Mammary epithelial cell (primary cell): ENCODE measurements at regions not wholly inside any gene's neighbourhood (a gene's known extent, or its start where the extent isn't known, plus 50 kb on each side); places are given as distances from the start of the nearest gene placed in this dataset.

Experiments
- EZH2 ChIP-seq: IDR thresholded peaks from 2 replicates; pipeline ENCODE4 v1.6.1; 2012; ENCODE audit warnings: low read length, inconsistent platforms, borderline replicate concordance
- TF ChIP-seq, protein P1 (sequence below), 2 donors: IDR thresholded peaks in 1 of 2; conservative IDR thresholded peaks in 1 of 2; 2 replicates each; pipeline ENCODE4 v1.5.1; 2011 to 2012; ENCODE audit warnings: inconsistent platforms in 2 of 2, low read length in 2 of 2, mild to moderate bottlenecking in 2 of 2, control low read depth in 1 of 2, low read depth in 1 of 2; ENCODE audit not compliant: insufficient read depth in 1 of 2; ENCODE audit errors: extremely low read depth in 1 of 2

DNA sequence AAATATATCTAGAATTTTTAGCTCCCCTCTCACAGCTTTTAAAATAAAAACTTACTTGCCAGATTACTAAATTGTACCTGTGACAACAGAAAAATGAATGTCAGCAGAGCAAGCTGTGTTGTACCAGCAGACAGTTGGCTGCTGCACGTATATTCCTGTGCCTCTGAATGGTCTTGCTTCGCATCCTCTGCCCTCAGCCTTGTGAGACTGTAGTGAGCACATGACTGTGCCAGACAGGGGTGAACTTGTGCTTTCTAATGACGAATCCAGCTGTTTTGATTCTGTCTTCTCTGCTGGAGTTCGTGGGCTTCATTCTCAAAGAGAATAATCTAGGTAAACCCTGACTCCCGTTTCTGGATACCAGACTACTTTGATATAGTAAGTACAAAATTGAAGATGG, 58.3 kb upstream of the FRMD6 start:
- TF ChIP-seq EZH2 = no peak
- TF ChIP-seq, protein P1, sequence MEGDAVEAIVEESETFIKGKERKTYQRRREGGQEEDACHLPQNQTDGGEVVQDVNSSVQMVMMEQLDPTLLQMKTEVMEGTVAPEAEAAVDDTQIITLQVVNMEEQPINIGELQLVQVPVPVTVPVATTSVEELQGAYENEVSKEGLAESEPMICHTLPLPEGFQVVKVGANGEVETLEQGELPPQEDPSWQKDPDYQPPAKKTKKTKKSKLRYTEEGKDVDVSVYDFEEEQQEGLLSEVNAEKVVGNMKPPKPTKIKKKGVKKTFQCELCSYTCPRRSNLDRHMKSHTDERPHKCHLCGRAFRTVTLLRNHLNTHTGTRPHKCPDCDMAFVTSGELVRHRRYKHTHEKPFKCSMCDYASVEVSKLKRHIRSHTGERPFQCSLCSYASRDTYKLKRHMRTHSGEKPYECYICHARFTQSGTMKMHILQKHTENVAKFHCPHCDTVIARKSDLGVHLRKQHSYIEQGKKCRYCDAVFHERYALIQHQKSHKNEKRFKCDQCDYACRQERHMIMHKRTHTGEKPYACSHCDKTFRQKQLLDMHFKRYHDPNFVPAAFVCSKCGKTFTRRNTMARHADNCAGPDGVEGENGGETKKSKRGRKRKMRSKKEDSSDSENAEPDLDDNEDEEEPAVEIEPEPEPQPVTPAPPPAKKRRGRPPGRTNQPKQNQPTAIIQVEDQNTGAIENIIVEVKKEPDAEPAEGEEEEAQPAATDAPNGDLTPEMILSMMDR (conservative IDR thresholded peaks at IDR 0.05 in 1 of 2, IDR thresholded peaks at IDR 0.05 in 1 of 2; ENCODE audit: extremely low read depth in 1 of 2, insufficient read depth in 1 of 2, low read depth in 1 of 2, low read length in 2 of 2) = no peak
